HL-60 (cell line): ENCODE measurements at regions not wholly inside any gene's neighbourhood (a gene's known extent, or its start where the extent isn't known, plus 50 kb on each side); places are given as distances from the start of the nearest gene placed in this dataset.

ENCODE experiments used
- GABPA ChIP-seq: IDR thresholded peaks from 2 replicates; pipeline ENCODE4 v1.6.1; 2012; ENCODE audit warnings: low read depth
- POLR2AphosphoS5 ChIP-seq: IDR thresholded peaks from 2 replicates; pipeline ENCODE4 v1.6.1; 2012; ENCODE audit warnings: low read depth
- REST ChIP-seq: IDR thresholded peaks from 2 replicates; pipeline ENCODE4 v1.6.1; 2012; ENCODE audit warnings: low read depth; ENCODE audit not compliant: insufficient replicate concordance
- SPI1 ChIP-seq: IDR thresholded peaks from 2 replicates; pipeline ENCODE4 v1.6.1; 2012; ENCODE audit warnings: low read depth, mild to moderate bottlenecking, borderline replicate concordance
- TF ChIP-seq, protein P1 (sequence below): IDR thresholded peaks from one replicate; pipeline ENCODE4 v1.5.1; 2011; ENCODE audit warnings: low read length, control low read depth, inconsistent platforms; ENCODE audit not compliant: insufficient read depth

- TF ChIP-seq, protein P1, sequence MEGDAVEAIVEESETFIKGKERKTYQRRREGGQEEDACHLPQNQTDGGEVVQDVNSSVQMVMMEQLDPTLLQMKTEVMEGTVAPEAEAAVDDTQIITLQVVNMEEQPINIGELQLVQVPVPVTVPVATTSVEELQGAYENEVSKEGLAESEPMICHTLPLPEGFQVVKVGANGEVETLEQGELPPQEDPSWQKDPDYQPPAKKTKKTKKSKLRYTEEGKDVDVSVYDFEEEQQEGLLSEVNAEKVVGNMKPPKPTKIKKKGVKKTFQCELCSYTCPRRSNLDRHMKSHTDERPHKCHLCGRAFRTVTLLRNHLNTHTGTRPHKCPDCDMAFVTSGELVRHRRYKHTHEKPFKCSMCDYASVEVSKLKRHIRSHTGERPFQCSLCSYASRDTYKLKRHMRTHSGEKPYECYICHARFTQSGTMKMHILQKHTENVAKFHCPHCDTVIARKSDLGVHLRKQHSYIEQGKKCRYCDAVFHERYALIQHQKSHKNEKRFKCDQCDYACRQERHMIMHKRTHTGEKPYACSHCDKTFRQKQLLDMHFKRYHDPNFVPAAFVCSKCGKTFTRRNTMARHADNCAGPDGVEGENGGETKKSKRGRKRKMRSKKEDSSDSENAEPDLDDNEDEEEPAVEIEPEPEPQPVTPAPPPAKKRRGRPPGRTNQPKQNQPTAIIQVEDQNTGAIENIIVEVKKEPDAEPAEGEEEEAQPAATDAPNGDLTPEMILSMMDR = no peak
- TF ChIP-seq SPI1 = no peak
- TF ChIP-seq POLR2AphosphoS5 = no peak
- TF ChIP-seq REST = no peak
- TF ChIP-seq GABPA = no peak
Observed at GRCh38 chr4:32251126-32251525, 1531.0 kb downstream of the PCDH7 start.
